Skeletal muscle cell (primary cell): ENCODE measurements at regions not wholly inside any gene's neighbourhood (a gene's known extent, or its start where the extent isn't known, plus 50 kb on each side); places are given as distances from the start of the nearest gene placed in this dataset.
"Not testable (repeated sequence)": the region's sequence is repeated elsewhere in the genome, so short reads cannot be mapped to it uniquely, and the experiment has no call there.

ENCODE experiments used
- DNase-seq: peaks from one replicate; pipeline ENCODE4 v3.0.0-alpha.2; 2010; ENCODE audit warnings: low read depth
- H3K4me3 ChIP-seq: 2 replicates; pipeline ENCODE4 v1.5.1; 2011; ENCODE audit warnings: low read depth, mild to moderate bottlenecking, control low read depth, low read length, moderate library complexity

DNA sequence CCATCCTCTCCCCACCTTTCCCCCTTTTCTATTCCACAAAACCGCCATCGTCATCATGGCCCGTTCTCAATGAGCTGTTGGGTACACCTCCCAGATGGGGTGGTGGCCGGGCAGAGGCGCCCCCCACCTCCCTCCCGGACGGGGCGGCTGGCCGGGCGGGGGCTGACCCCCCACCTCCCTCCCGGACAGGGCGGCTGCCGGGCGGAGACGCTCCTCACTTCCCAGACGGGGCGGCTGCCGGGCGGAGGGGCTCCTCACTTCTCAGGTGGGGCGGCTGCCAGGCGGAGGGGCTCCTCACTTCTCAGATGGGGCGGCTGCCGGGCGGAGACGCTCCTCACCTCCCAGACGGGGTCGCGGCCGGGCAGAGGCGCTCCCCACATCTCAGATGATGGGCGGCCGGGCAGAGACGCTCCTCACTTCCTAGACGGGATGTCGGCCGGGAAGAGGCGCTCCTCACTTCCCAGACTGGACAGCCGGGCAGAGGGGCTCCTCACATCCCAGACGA lies 404.4 kb upstream of the BTBD3 start:
- H3K4me3 ChIP-seq, DNase-seq: not testable (repeated sequence)

GRCh38 chr20:11516448-11516847 lies 401.2 kb upstream of the BTBD3 start:
- no peak overlapping the region for H3K4me3 ChIP-seq
- DNase-seq: no peak

GRCh38 chr20:11520596-11520995 lies 397.1 kb upstream of the BTBD3 start:
- no peak overlapping the region for H3K4me3 ChIP-seq
- no peak for DNase-seq

DNA sequence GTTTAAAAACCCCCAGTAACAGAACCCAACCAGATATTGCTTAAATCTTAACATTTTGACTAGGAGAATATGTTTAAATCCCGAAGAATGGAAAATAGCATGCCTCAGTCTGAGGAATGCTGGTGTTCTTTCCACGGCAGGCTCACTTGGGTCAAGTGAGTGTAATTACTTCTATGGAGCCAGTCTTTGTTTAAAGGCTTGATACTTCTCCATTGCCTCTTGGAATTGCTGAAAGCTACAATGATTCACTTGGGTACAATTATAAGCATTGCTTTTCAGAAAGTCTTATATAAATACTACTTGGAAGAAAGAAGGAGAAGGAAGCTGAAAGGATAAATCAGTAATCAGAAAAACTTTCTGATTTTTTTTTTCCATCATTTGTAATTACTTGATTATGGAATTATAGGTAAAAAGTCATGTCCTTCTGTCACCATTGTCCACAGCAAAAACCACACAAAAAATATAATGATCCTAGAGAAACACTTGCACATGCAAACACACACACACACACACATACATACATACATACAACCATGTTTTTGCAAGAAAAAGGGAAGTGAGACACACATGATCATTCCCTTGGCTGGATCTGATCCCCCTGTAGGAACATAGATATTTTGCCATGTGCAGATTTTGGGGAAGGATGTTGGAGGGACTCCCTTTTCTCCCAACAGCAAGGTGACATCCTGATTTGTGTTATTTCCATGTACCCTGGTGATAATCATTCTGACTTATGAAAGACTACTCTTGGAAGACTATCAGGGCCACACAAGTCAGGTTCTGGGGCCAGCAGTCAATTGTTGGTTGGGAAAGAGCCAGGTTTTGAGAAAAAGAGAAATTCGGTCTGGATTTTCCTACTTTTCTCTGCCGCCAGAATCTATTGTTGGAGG lies 396.0 kb upstream of the BTBD3 start:
- no peak overlapping the region for H3K4me3 ChIP-seq
- no peak for DNase-seq

DNA sequence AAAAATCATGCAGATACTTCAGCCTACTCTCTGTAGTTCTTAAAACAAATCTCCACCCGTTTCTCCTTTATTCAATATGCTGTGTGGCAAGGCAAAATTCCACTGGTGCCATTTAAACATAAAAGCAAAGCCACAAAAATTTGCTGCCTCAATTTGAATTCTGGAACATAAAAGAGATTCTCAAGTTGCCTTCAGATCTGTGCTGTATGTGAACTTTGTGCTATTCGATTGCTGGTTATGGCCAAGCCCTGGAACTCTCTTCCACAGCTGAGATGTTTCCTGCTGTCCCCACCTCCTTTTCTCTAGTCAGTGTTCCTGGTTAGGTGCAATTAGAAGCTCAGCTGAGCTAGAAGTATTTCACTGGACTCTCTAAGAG lies 395.3 kb upstream of the BTBD3 start:
- no peak overlapping the region for H3K4me3 ChIP-seq
- no peak for DNase-seq

- no peak overlapping the region for H3K4me3 ChIP-seq
- DNase-seq: no peak
These were observed 388.6 kb upstream of the BTBD3 start for GRCh38 chr20:11529047-11529446.

GRCh38 chr20:11537032-11537431 lies 380.7 kb upstream of the BTBD3 start:
- DNase-seq: no peak
- no peak overlapping the region for H3K4me3 ChIP-seq

GRCh38 chr20:11539450-11539849 lies 378.2 kb upstream of the BTBD3 start:
- H3K4me3 ChIP-seq: no peak overlapping the region
- DNase-seq: no peak

DNA sequence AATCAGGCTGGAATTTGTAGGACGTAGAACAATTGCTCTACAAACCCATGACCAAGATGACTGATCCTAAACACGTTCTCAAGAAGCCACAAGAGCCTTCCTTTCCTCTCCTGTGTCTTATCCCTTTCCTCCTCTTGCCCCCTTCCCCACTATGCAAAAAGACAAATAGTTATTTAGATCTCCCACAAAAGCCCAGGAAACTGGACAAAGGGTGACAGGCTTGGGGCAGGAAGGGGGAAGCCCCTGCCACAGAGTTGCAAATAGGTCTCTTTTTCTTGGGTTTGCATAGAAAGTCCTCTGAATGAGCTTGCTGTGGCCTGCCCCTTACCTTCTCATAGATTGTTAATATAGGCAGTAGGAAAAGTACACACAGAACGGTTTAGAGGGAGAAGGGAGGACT lies 377.1 kb upstream of the BTBD3 start:
- DNase-seq: no peak

GRCh38 chr20:11542645-11543044 lies 375.0 kb upstream of the BTBD3 start:
- DNase-seq: no peak
- H3K4me3 ChIP-seq: no peak overlapping the region

More for the DNA sequence above, 377.1 kb upstream of the BTBD3 start:
- no peak overlapping the region for H3K4me3 ChIP-seq

DNA sequence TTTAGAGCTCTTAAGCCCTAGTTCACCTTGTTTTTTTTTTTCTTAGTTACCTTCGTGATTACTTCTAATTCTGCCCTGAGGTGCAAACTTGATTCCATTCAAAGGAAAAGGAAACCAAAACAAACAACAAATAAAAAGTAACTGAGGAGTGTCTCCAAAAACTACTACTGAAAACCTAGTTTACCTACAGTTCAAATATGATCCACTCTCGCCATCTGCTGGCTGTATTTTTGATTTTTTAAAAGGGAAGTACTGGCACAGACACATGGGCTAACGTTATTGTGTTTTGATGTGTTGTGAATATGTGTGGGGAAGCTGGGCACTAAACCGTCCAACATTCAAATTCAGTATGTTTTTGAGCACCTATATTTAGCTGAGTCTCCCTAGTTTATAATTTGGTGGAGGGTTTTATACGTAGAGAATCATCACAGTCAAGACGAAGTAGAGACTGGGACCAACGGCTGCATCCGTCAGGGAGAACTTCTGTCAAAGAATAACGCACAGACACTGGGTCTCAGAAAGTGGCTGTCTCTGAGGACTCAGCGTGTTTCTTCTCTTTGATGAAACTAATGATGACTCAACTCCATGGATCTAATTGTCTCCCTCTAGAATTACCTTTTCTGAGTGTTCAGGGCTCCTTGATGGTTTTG lies 373.5 kb upstream of the BTBD3 start:
- H3K4me3 ChIP-seq: no peak overlapping the region
- DNase-seq: peak; percentile 25

GRCh38 chr20:11546939-11547338 lies 370.8 kb upstream of the BTBD3 start:
- no peak overlapping the region for H3K4me3 ChIP-seq
- DNase-seq: no peak

DNA sequence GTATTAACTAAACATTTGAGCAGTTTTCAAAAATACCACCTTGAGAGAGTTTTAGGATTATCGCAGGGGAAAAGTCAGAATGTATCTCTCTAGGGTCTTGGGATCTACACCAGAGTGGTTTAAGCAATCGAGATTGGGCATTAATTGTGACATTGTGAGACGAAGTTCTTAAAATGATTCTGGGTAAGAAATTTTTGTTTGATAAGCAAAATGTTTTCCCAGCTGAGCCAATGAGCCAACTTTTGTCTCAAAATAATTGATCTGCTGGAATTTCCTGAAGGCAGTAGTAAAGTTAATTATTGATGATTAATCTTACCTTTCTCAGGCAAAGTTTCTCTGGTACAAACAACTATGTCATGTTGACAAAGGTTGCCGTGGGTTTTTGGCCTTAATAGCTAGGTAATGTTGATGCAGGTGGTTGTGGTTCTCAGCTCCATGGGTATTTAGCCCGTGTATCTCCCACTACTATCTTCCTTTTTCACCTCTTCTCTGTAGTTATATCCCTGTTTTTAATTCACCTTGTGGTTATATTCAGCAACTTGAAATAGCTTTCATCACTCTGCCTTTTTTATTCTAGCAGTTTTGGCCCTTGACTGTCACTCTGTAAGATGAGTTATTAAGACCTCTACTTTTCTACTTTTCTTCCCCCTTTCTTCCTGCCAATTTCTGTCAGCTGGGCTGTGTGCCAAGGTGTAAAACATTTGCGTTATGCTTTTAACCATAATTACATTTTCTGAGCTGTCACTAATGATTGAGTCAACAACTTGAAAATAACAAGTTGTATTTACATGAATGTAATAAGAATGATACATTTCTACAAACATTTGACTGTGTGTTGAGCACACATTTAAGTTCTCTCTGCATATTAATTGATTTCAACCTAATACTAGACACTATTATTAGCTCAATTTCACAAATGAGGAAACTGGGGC lies 368.3 kb upstream of the BTBD3 start:
- no peak overlapping the region for H3K4me3 ChIP-seq
- DNase-seq: no peak

- no peak for DNase-seq
- no peak overlapping the region for H3K4me3 ChIP-seq
These were observed 366.9 kb upstream of the BTBD3 start for GRCh38 chr20:11550657-11551338.

DNA sequence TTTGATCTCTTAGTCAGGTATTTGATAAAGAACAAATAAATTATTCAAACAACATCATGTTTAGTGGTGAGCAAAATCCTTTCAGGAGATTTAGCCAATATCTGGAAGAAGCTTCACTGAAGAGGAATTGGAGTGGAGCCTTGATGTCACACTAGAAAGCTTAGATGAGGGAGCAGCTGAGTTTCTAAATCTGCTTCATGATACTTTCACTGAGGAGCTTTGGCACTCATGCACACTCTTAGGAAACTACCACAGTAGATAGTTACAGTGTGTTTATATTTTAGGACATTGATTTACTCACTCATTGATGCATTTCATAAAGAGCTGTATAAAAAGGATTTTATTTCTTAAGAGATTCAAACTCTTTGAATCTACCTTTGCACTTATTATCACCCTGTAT lies 366.2 kb upstream of the BTBD3 start:
- DNase-seq: no peak
- no peak overlapping the region for H3K4me3 ChIP-seq

GRCh38 chr20:11553603-11554002 lies 364.1 kb upstream of the BTBD3 start:
- DNase-seq: no peak
- H3K4me3 ChIP-seq: no peak overlapping the region

- DNase-seq: no peak
These were observed 362.2 kb upstream of the BTBD3 start for GRCh38 chr20:11555510-11555909.

GRCh38 chr20:11556410-11556809 lies 361.3 kb upstream of the BTBD3 start:
- no peak for DNase-seq
- H3K4me3 ChIP-seq: no peak overlapping the region

More at GRCh38 chr20:11555510-11555909, 362.2 kb upstream of the BTBD3 start:
- no peak overlapping the region for H3K4me3 ChIP-seq

- DNase-seq: no peak
- H3K4me3 ChIP-seq: no peak overlapping the region
These were observed 353.2 kb upstream of the BTBD3 start for GRCh38 chr20:11564491-11564890.
